ENCODE measurements at regions not wholly inside any gene's neighbourhood (a gene's known extent, or its start where the extent isn't known, plus 50 kb on each side); places are given as distances from the start of the nearest gene placed in this dataset.

DNA sequence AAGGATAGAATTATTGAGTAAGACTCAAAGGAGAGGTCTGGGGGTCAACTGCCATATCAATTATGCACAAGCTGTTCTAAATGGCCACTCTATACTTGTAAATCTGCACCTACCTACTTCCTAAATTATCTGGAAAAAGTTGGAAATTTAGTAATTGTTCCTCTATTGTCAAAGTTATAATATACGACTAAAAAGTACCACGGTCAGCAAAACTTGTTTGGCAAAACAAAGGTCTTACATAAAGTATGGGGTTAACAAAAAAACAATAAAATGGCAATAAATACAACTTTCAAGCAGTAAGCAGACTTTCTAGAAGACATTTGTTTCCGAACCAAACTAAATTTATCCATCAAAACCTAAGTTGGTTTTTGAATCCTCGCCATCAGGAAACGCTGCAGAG, 309.7 kb downstream of the FRK start:
- no peak for DNase-seq (ENCODE audit: extremely low read depth in 1 of 4, low spot score in 3 of 4)
- in situ Hi-C loops (cut with MboI) (no loop called here), intact Hi-C loops (cut with micrococcal nuclease) (no loop called here)
- Histone ChIP-seq H3K27ac (ENCODE audit: extremely low read depth, low read depth, low read length) (no peak overlapping the region), H3K4me2 (ENCODE audit: insufficient read depth, low read length) (no peak overlapping the region), H3K36me3 (ENCODE audit: control insufficient read depth, insufficient read depth, low read length) (no peaks in the 10 kb centered on the region), H3K4me1 (replicated peaks in 1 of 2; ENCODE audit: control insufficient read depth in 2 of 2, insufficient read depth in 2 of 2, low read length in 2 of 2) (no peaks in the 10 kb centered on the region), H2AFZ (ENCODE audit: low read depth, low read length) (no peak overlapping the region), H3K4me3 (no peak overlapping the region), H4K20me1 (replicated peaks; ENCODE audit: control insufficient read depth, insufficient read depth, low read length) (no peaks in the 10 kb centered on the region), H3K9ac (ENCODE audit: insufficient read depth in 1 of 2, low read depth in 2 of 2, low read length in 2 of 2) (no peak overlapping the region), H3K9me3 (replicated peaks; ENCODE audit: control insufficient read depth, insufficient read depth, low read depth, low read length) (no peaks in the 10 kb centered on the region), H3K9me1 (ENCODE audit: control insufficient read depth, insufficient read depth, low read length) (no peaks in the 10 kb centered on the region), H3K27me3 (ENCODE audit: control insufficient read depth in 2 of 2, insufficient read depth in 2 of 2, low read length in 2 of 2) (no peaks in the 10 kb centered on the region), H3K79me2 (ENCODE audit: control insufficient read depth, insufficient read depth, low read length) (no peaks in the 10 kb centered on the region)
- CTCF ChIA-PET (ENCODE audit: low intra/inter-chr PET ratio), result no interaction called here
- no peak for FAIRE-seq
- ATAC-seq, result no peak
- POLR2A ChIA-PET, result no interaction called here
- no peak for TF ChIP-seq ASH1L (IDR thresholded peaks at IDR 0.05; ENCODE audit: borderline replicate concordance, low read depth, partially characterized antibody)
- TF ChIP-seq ZBTB7A (IDR thresholded peaks at IDR 0.05; ENCODE audit: borderline replicate concordance, control insufficient read depth, low read depth, low read length), result no peak
- no peak for TF ChIP-seq ZNF263 (CRISPR knock-in tag; IDR thresholded peaks at IDR 0.05; ENCODE audit: borderline replicate concordance)
- no peak for TF ChIP-seq SAFB2 (IDR thresholded peaks at IDR 0.05; ENCODE audit: borderline replicate concordance, low read depth, low read length, severe bottlenecking)
- 2% methylated on average over 5 of the region's 5 CpGs for WGBS (ENCODE audit: insufficient coverage, low coverage, missing lambda C conversion rate)
- BruUV-seq (replicated peaks), result no TSS peak

DNA sequence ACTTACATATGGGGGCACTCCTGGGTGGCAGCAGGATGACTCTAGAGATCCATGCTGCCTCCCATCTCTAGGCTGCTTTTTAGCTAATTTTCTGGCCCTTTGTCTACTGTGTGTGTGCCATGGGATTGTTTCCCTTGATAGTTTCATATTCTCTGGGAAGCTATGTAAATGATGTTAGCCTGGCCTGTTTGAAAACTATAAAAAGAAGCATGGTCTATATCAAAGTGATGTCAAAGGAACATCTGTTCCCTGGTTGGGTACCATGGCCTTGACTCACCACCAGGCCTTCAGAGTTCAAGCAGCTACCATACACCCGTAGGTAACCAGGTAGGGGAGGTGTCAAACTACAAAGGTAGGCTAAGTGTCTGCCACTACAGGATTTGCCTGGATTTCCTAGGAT, 310.4 kb downstream of the FRK start:
- Histone ChIP-seq H3K4me3 (no peak overlapping the region), H3K9ac (ENCODE audit: insufficient read depth in 1 of 2, low read depth in 2 of 2, low read length in 2 of 2) (no peak overlapping the region), H2AFZ (ENCODE audit: low read depth, low read length) (no peak overlapping the region), H3K27me3 (ENCODE audit: control insufficient read depth in 2 of 2, insufficient read depth in 2 of 2, low read length in 2 of 2) (no peaks in the 10 kb centered on the region), H3K9me3 (replicated peaks; ENCODE audit: control insufficient read depth, insufficient read depth, low read depth, low read length) (no peaks in the 10 kb centered on the region), H3K79me2 (ENCODE audit: control insufficient read depth, insufficient read depth, low read length) (no peaks in the 10 kb centered on the region), H3K4me2 (ENCODE audit: insufficient read depth, low read length) (no peak overlapping the region), H3K9me1 (ENCODE audit: control insufficient read depth, insufficient read depth, low read length) (no peaks in the 10 kb centered on the region), H4K20me1 (replicated peaks; ENCODE audit: control insufficient read depth, insufficient read depth, low read length) (no peaks in the 10 kb centered on the region), H3K36me3 (ENCODE audit: control insufficient read depth, insufficient read depth, low read length) (no peaks in the 10 kb centered on the region), H3K4me1 (replicated peaks in 1 of 2; ENCODE audit: control insufficient read depth in 2 of 2, insufficient read depth in 2 of 2, low read length in 2 of 2) (no peaks in the 10 kb centered on the region), H3K27ac (ENCODE audit: extremely low read depth, low read depth, low read length) (no peak overlapping the region)
- DNase-seq (ENCODE audit: extremely low read depth in 1 of 4, low spot score in 3 of 4), result no peak
- FAIRE-seq, result no peak
- no peak for ATAC-seq
- in situ Hi-C loops (cut with MboI) (no loop called here), intact Hi-C loops (cut with micrococcal nuclease) (no loop called here)
- POLR2A ChIA-PET, result no interaction called here
- CTCF ChIA-PET (ENCODE audit: low intra/inter-chr PET ratio), result no interaction called here
- 0% methylated on average over 1 of the region's 1 CpG for WGBS (ENCODE audit: insufficient coverage, low coverage, missing lambda C conversion rate)
- no TSS peak for BruUV-seq (replicated peaks)
- no peak for TF ChIP-seq DNMT1 (IDR thresholded peaks at IDR 0.05)
- TF ChIP-seq RBBP5 (IDR thresholded peaks at IDR 0.05; ENCODE audit: borderline replicate concordance, insufficient read depth, low read length, poor library complexity, severe bottlenecking), result no peak
- no peak for TF ChIP-seq ZNF354B (CRISPR knock-in tag; IDR thresholded peaks at IDR 0.05)
- TF ChIP-seq SMARCB1 (IDR thresholded peaks at IDR 0.05; ENCODE audit: insufficient read length, low read depth), result no peak
- TF ChIP-seq NFRKB (IDR thresholded peaks at IDR 0.05; ENCODE audit: low read depth), result no peak
- no peak for TF ChIP-seq EZH2 (IDR thresholded peaks at IDR 0.05; ENCODE audit: borderline replicate concordance, low read depth, low read length)
- TF ChIP-seq, protein P1, sequence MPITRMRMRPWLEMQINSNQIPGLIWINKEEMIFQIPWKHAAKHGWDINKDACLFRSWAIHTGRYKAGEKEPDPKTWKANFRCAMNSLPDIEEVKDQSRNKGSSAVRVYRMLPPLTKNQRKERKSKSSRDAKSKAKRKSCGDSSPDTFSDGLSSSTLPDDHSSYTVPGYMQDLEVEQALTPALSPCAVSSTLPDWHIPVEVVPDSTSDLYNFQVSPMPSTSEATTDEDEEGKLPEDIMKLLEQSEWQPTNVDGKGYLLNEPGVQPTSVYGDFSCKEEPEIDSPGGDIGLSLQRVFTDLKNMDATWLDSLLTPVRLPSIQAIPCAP (CRISPR knock-in tag; IDR thresholded peaks at IDR 0.05; ENCODE audit: borderline replicate concordance), result no peak
- no peak for TF ChIP-seq ZNF384 (IDR thresholded peaks at IDR 0.05; ENCODE audit: low read depth, low read length)
- TF ChIP-seq, protein P2, sequence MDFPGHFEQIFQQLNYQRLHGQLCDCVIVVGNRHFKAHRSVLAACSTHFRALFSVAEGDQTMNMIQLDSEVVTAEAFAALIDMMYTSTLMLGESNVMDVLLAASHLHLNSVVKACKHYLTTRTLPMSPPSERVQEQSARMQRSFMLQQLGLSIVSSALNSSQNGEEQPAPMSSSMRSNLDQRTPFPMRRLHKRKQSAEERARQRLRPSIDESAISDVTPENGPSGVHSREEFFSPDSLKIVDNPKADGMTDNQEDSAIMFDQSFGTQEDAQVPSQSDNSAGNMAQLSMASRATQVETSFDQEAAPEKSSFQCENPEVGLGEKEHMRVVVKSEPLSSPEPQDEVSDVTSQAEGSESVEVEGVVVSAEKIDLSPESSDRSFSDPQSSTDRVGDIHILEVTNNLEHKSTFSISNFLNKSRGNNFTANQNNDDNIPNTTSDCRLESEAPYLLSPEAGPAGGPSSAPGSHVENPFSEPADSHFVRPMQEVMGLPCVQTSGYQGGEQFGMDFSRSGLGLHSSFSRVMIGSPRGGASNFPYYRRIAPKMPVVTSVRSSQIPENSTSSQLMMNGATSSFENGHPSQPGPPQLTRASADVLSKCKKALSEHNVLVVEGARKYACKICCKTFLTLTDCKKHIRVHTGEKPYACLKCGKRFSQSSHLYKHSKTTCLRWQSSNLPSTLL (IDR thresholded peaks at IDR 0.05), result no peak
- TF ChIP-seq TGIF2 (CRISPR knock-in tag; IDR thresholded peaks at IDR 0.05), result no peak
- no peak for TF ChIP-seq ZNF217 (CRISPR knock-in tag; IDR thresholded peaks at IDR 0.05)

Measured in K562 (cell line).